M059J (cell line): ENCODE measurements at regions not wholly inside any gene's neighbourhood (a gene's known extent, or its start where the extent isn't known, plus 50 kb on each side); places are given as distances from the start of the nearest gene placed in this dataset.
A peak's percentile ranks its signal among the peaks of the same experiment; 100 is the strongest.

Source experiments
- DNase-seq: peaks from one replicate; pipeline ENCODE4 v3.0.0-alpha.2; 2012; ENCODE audit warnings: low read depth

DNA sequence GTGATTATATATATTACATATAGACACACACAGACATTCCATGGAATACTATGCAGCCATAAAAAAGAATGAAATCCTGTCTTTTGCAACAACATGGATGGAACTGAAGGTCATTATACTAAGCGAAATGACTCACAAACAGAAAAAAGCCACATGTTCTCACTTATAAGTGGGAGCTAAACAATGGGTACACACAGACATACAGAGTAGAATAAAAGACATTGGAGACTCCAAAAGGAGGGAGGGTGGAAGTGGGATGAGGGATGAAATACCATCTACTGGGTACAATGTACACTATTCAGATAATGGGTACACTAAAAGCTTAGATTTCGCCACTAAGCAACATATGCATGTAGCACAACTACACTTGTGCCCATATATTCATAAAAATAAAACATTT is 170.0 kb upstream of the RGMB start:
- DNase-seq = no peak

DNA sequence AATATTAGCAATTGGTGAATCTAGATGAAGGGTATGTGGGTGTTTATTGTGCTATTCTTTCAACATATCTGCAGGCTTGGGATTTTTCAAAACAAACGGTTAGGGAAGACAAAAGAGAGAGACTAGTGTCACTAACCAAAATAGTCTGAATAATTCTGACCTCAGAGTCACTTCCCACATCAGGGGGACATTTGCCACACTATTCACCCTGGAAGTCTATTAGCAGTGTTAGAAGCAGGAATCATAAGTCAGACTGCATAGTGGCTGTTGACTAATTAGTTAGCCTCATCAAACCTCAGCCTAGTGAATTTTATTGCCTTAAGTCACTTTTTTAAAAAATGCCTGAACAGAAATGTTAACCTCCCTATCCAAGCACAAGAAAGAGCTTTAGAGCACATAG is 169.2 kb upstream of the RGMB start:
- DNase-seq = peak; percentile 35

DNA sequence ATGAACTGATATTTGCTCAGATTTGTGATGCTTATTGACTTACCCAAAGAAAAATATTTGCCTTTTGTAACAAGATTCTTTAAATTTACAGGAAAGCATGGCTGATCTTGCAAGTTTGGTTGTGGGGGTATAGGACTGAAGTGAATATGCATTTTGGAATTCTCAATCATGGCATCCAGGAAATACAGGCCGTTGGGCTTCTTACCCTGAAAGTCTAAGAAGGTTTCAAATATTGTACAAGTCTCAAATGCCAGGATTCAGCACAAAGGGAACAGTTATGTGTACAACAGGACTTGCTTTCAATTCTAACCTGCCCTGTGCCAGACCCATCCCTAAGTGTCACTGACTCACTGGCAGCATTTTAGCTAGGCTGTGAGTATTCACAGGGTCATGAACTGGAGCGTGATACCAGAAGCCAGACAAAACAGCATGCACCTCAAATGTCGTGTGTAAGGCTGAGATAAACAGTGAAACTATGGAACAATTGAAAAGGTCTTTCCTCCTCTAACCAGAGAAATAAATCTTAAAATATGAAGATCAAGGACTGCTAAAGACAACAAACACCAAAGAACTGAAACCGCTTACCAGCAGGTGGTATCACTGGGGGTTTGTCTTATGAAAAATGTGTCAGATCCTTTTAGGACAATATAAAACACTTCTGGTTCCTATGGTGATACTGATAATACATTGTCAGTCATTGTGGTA is 168.6 kb upstream of the RGMB start:
- peak; percentile 86 for DNase-seq

DNA sequence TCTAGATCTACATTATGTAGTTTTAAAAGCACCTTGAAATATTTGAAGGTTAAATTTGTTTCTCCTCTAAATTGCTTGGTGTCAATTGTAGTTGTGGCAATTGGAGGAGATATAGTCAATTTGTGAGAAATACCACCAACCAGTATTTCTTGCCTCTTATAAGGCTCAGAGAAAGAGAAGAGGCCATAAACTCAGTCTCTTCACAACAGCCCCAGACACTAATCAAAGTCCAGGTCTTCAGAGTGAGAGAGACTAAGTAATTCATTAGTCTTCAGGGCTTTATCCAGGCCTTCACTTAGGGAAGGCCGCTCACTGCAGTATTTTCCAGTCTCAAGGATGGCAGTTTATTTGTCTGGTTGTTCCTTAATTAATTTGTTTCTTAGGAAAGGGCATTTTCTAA is 168.0 kb upstream of the RGMB start:
- DNase-seq = peak; percentile 5

DNA sequence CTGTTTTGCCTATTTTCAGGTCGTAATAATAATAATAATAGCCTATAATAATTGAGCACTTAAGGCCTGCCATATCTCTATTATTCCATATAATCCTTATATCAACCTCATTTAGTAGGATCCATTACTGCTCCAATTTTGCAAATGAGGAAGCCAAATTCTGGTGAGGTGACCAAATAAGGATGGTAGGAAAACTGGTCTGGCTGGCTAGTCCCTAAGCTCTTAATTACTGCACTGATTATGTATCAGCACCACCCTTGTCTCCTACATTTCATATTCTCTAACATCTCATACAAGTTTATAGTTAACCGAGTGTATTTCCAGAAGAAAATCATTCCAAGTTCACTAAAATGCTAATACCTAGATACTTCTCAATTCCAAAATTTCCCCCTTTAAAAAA is 166.5 kb upstream of the RGMB start:
- DNase-seq = no peak

DNA sequence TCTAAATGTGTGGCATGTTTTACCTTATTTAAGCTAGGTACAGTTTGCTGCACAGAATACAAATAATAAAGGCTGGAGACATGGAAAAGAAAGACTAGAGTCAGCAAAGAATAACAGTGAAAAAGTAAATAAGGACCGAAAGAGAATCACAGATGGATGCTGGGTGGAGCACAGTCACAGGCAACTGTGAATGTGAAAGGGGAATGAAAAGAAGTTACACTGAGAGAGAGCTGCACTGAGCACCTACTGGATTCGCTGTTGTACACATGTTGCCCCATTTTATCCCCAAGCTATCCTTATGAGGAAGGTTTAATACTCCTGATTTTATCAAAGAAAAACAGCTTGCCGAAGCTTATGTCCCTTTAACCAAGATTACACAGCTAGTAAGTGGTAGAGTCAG is 165.4 kb upstream of the RGMB start:
- DNase-seq = no peak

DNA sequence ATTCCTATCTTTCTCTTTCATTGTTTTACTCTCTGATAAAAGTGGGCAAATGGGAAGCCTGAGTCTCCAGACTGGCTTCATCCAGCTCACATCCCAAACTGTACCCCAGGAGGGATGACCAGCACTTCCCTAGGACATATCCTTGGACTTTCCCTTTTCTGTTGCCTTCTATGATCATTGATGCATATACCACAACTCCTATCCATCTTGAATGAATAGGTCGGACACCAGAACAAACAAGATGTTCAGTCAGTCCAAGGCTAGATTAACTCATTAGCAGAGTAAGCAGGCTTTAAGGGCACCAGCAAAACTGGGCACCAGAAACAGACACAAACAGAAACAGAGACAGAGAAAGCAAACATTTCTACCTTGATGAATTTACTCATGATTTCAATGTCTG is 159.1 kb upstream of the RGMB start:
- DNase-seq = no peak

DNA sequence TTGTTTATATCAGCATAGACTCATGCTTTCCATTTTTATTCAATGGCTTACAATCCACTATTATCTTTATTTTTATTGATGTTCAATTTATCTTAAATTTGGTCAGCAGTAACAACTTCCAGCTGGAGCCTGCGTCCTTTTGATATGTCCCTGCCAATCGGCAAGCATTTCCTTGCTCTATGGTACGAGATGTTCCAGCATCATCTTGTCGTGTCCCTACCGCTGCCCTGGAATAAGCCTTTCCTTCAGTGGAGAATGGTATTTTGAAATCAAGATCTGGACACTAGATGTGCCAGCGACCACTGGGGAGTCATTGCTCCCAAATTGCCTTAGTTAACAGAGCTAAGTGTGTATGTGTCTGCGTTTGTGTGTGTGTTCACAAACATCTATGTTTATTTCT is 151.6 kb upstream of the RGMB start:
- DNase-seq = no peak

DNA sequence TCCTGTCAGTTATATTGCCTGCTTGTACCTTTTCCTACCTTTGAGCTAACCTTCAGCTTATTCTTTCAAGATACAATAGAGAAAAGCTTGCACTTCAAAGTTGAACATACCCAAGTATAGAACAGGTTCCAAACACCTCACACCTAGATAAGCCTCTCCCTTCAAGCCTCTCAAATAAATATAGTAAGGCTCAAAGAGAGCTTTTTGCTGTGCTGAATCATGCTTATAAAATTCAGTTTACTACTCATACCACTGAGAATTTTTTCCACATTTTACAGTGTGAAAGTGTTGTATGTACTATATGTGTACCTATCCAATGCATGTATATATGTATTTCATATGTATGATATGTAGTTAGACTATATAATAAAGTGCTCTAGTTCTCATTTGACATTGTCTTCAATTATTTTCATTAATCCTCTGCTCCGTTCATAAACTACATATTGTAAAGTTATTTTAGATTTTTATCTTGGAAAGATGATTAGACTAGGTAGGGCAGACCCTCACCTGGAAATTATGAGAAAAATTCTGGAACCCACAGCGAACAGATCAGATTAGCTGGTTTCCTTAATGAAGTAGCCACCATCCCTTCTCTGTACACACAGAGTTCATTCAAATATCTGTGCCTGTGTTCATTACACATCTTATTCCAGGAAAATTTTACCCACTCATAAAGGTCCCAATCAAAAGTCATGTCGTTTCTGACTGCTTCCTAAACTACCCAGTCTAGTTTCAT is 149.2 kb upstream of the RGMB start:
- peak; percentile 22 for DNase-seq

DNA sequence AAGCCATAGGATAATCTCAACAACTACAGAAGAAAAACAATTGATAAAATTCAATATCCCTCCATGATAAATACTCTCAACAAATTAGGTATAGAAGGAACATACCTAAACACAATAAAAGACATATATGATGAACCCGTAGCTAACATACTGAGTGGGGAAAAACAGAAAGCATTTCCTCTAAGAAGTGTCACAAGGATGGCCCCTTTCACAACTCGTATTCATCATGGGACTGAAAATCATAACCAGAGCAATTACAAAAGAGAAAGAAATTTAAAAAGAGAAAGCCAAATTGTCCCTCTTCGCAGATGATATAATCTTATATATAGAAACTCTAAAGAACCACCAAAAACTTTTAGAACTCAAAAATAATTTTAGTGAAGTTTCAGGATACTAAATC is 146.3 kb upstream of the RGMB start:
- DNase-seq = no peak

DNA sequence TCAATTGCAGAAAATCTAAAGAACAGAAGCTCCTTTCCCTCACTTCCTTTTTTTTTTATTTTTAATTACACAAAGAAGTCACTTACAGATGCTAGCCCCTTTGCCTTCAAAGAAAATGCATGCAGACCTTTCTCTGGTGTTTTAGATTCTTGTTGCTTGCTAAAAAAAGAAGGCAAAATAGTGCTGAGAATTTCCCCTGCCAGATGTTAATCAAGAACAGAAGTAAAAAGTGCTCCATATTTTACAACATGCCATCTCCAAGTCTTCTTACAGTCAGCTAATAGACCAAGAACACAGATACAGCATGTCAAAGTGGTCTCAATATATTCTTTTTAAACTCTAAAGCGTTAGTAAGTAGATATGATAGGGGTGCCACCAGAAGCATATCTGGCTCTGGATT is 142.8 kb upstream of the RGMB start:
- DNase-seq = no peak

DNA sequence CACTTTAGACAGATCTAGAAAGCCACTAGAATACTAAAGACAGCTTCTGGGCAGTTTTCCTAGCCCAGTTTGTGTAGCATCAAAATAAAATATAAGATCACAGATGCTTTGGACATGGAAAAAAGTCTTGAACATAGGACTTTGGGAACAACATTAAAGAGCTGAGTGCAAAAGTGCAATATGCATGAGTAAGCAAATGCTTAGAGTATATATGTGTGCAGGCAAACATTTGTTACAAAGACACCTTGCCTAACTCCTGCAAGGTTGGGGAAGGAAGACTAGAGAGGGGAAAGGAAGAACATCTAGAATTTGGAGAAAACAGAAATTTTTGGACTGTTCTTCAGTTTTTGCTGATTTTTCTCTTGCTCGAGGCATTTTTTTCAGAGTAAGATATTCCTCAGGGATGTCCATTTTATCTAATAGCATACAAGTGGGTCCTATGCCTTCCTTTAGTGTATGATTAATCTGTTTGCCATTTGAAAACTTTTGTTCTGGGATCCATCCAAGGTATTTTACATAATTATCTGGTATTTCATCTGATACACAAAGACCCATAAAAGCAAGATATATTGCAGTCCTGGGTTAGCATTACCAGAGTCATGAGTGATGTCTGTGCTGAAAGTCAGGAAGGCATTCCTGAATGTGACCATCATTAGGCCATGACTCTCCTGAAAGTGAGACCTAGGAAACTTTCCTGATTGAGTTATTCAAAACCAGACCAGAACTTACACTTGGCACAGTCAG is 142.0 kb upstream of the RGMB start:
- DNase-seq = peak; percentile 96

DNA sequence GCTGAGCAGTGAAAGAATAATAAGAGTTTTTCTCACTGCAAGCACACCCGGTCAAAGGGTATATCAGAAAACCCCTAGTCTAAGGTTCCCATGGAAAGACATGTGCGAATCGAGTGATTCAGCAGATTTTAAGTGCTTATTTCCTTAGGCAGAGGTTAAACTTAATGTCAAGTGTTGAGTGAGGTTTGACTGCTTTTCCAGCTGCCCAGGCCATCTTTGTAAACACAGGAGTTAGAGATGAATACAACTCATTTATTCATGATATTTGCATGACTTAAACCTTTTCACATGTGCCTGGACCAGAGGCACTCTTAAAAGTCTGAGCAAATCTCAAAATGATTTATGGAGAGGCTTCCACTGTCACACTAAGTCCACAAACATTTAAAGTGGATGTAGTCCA is 137.8 kb upstream of the RGMB start:
- DNase-seq = peak; percentile 67

DNA sequence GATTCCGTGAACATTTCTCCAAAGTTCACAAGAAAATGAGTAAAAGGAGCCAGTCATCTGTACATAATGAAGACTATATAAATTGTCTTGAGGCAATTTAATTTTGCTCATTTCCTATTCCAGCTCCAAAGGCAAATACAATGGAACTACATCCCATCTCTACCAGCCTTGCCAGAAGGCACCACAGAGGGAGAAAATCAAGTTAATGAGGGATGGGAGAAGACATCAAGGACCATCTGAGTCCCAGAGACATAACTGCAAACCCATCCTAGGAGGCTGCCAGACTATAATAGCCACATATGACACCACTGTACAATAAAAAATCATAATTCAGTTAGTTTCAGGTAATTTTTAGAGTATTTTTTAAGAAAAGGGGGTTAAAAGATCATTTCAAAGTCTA is 136.3 kb upstream of the RGMB start:
- no peak for DNase-seq

DNA sequence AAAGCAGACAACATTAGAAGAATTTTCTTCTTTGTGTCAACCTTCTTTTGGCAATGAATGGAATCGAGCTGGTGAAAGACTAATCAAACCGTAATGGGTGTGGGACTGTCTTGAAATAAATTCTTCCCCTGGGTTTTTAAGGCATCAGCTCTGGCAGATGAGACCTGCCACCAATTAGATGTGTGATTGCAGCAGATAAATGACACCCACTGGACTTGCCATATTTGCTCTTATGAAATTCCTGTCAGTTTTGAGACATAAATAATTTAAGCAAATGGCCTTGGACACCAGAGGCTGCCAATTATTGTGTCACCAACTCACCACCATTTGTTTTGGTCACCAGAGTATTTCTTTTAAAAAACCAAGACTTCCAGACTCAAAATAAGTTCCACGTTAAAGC is 135.9 kb upstream of the RGMB start:
- DNase-seq = no peak

DNA sequence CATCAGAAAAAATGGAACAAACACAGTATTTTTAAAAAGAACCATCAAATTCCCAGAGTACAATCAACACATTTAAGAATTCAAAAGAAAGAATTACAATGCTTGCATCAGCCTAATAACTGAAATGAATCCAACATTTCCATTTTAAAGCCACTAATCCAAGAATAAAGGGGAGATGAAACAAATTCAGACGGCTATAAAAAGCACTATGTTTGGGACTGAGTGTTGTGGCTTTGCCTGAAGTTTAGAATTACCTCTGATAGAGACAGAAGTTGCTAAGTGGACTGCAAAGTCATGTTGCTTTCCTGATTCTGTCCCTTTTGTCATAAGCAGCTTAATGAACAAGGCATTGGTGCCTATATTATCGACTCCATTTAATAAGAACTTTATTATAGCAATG is 135.4 kb upstream of the RGMB start:
- peak; percentile 18 for DNase-seq

DNA sequence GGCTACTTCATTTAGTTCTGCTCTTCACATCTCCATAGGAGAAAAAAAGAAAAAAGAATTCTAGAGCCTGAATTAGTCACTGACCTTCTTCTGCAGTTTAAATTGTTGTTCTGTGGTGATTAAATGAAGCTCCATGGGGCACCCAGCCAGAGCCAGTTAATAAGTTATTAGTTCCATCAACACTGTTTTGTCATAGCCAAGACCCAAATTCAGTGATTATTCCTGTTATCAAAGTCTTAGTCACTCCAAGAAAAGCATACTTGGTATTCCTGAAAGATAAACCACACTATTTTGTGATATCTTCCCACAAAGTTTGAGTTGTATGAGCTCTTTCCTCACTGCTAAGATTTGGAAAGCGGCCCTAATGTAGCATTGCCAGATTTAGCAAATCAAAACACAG is 134.8 kb upstream of the RGMB start:
- DNase-seq = peak; percentile 82

DNA sequence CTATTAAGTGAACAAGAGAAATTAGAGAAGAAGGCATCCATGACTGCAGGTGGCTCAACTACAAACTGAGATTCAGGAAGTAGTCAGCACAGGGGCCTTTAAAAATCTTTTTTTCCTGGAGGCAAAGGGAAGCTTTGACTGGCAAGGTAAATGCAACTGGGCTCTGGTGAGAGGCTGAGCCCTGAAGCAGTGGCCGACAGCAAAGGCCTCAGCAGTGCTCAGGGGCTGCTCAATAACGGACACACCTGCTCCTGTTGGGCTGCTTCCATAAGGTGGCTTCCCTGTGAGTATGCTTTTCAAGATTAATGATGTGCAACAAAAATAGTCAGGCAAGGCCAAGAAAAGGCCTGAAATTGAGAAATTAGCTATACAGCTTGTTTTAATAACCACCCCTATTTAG is 134.2 kb upstream of the RGMB start:
- no peak for DNase-seq

DNA sequence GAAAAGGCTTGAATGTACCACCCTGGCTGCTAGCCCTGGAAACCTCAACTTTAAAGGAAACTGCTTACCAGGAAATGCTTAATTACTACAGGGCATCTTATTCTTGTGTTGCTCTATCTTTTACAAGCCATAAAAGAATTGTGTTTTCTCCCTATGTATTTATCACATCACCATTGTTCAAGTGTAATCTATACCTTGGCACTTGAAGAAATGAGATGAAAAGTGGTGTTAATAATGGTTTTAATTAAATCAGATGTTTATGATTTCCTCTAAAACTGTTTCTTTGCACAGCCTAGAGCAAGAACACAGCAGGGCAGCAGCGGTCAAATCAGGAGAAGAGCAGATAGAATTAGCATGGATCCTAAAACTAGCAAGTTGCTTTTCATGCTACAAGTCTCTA is 131.8 kb upstream of the RGMB start:
- no peak for DNase-seq

DNA sequence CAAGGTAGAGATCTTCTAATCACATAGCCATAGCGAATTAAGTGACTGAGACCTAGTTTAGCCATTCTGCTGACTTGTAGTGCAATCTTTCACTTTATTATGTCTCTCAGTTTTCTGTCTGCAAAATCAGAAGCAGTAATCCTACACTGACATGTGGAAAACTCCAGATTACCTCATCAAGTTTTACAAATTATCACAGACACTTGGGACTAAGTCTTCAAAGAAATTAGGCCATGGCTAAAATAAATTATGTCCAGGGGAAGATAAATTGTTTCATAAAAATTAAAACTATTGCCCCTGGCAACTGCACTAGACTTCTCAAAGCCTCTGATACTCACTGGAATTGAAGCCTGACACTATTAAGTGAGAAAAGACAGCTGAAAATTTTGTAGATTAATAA is 129.9 kb upstream of the RGMB start:
- no peak for DNase-seq

DNA sequence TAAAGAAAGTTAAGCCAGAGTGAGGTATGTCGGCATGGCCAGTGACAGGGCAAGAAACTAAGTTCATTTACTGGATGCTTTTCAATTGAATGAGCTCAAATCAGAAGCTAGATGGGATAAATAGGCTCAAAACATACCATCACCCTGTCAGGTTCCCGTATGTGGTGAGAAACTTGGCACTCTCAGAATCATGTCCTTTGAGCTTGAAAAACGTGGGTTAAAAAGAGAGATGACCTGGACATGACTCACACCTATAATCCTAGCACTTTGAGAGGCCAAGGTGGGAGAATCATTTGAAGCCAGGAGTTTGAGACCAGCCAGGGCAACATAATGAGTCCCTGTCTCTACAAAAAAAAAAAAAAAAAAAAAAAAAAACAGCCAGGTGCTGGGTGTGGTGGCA is 121.7 kb upstream of the RGMB start:
- peak; percentile 76 for DNase-seq

DNA sequence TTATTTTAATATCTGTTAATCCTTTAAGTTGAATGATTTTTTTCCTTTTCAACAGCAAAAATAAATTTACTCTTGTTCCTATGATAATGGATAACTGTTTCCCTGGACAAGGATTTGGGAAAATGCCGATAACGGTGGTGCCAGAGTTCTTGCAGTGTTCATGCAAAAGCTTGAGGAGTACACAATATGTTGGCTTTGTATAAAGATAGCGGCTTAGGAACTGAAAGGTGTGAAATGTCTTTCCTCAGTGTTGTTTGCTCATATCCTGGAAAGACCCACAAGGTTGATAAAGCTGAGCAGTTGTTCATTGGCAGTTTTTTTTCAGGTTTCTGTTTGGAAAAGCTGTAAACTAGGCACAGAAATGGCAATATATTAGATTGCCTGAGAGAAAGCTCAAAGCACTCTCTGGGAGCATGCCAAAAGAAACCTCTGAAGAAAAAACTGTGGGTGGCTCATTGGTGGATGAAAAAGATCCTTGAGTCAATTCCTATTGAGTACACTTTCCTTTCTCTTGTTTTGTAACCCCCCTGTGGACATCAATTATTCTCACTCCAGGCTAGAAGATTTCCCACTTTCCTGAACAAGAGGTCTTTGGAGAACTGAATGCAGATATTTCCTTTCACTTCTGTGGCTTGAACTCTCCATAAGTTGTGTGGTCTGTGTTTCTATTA is 117.2 kb upstream of the RGMB start:
- peak; percentile 10 for DNase-seq

DNA sequence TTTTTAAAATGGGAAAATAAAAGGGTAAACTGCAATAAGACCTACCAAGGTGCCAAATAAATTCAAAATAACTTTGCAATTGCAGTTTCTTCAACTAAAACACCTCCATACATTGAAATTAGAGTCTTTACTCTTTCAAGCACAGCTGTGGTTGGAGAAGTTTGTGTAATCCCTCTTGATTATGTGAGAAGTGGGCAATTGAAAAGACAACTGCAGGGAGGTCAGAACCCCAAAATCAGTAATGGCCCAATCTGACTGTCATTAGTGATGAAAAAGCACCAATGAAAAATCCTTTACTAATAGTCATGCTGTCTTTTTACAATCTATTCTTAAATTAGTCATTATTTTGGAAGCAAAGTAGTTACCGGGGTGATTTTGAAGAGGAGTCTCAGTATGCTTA is 116.7 kb upstream of the RGMB start:
- DNase-seq = peak; percentile 26
